AG08395 (cell line): ENCODE measurements at regions not wholly inside any gene's neighbourhood (a gene's known extent, or its start where the extent isn't known, plus 50 kb on each side); places are given as distances from the start of the nearest gene placed in this dataset.
A peak's percentile ranks its signal among the peaks of the same experiment; 100 is the strongest.

Experiments
- DNase-seq: peaks from one replicate; pipeline ENCODE4 v3.0.0; 2012; ENCODE audit warnings: mixed read lengths, low spot score

DNA sequence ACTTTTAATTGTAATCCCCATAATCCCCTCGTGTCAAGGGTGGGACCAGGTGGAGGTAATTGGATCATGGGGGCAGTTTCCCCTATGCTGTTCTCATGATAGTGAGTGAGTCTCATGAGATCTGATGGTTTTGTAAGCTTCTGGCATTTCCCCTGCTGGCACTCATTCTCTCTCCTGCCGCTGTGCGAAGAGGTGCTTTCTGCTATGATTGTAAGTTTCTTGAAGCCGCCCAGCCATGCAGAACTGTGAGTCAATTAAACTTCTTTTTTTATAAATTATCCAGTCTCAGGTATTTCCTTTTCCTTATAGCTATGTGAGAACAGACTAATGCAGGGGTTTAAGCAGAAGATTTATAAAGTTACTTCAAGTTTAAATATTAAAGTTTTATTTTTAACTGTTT, 655.2 kb downstream of the EPHA4 start:
- no peak for DNase-seq

- no peak for DNase-seq
Observed at GRCh38 chr2:220930271-220931076, 641.6 kb downstream of the EPHA4 start.

GRCh38 chr2:220931491-220931890, 640.6 kb downstream of the EPHA4 start:
- DNase-seq = no peak

- DNase-seq = no peak
Observed at GRCh38 chr2:220932041-220932440, 640.1 kb downstream of the EPHA4 start.

GRCh38 chr2:220935789-220936321, 636.2 kb downstream of the EPHA4 start:
- no peak for DNase-seq

GRCh38 chr2:220936641-220937197, 635.4 kb downstream of the EPHA4 start:
- DNase-seq = no peak

DNA sequence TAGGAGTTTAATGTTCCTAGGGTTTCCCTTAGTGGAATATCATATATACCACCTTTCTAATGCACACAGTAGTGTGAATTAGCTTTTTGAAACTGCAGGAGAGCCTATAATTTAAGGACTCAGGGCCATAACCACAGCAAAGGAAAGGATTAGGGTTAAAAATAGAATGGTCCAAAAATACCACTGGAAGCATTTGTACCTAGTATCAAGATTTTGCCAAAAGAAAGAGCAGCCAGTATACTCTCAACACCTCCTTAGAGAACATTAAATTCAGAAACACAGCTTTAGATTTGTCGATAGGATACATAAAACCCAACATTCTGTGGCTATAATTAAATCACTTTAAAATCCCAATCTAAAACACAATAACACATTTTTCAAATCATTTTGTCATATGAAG, 634.9 kb downstream of the EPHA4 start:
- no peak for DNase-seq

GRCh38 chr2:220940646-220941045, 631.5 kb downstream of the EPHA4 start:
- DNase-seq = no peak

DNA sequence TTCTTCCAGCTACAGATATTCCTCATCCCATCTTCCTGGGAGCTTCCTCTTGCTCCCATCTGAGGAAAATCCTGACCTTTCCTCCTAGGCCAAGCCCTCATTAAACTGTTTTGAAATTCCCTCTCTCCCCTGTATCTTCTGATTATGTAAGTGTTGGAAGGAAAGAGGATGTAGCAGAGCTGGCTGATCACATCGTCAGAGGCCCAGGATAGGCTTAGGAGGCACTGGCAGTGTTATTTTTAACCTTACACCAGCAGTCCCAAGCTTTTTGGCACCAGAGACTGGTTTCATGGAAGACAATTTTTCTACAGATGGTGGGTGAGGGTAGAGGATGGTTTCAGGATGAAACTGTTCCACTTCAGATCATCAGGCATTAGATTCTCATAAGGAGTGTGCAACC, 630.4 kb downstream of the EPHA4 start:
- DNase-seq = no peak

- no peak for DNase-seq
Observed at GRCh38 chr2:220946552-220946951, 625.6 kb downstream of the EPHA4 start.

- DNase-seq = no peak
Observed at GRCh38 chr2:220948579-220948978, 623.5 kb downstream of the EPHA4 start.

- no peak for DNase-seq
Observed at GRCh38 chr2:220949466-220949865, 622.6 kb downstream of the EPHA4 start.

- no peak for DNase-seq
Observed at GRCh38 chr2:220955776-220956175, 616.3 kb downstream of the EPHA4 start.

GRCh38 chr2:220956429-220956828, 615.7 kb downstream of the EPHA4 start:
- no peak for DNase-seq

GRCh38 chr2:220959391-220959802, 612.7 kb downstream of the EPHA4 start:
- DNase-seq = no peak

DNA sequence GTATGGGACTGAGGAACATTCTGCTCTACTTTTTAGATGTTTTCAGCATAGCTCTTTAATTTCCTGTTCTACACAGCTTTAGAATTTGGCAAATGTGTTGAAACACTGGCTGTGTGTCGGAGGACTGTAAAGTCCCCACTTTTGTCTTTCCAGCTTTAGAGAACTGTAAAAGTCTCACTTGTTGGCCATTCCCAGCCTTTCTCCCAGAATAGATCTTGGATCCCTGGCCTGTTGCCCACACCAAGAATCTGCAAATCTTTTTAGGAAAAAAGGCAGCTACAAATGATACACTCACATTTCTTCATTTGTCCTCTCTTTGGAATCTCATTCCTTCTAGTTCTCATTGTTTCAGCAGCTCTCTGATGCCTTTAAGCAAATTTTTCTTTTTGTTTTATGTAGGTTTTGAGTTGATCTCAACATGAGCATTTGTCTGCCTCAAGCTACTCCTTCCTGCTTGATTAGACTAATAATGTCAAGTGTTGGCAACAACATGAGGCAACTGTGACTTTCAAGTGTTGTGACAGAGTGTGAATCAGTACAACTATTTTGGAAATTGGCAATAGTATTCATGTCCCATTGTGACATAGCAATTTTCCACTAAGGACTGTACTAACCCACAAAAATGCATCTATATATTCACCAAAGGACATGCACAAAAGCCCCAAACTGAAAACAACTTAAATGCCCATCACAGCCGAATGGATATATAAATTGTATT, 610.8 kb downstream of the EPHA4 start:
- DNase-seq = no peak

DNA sequence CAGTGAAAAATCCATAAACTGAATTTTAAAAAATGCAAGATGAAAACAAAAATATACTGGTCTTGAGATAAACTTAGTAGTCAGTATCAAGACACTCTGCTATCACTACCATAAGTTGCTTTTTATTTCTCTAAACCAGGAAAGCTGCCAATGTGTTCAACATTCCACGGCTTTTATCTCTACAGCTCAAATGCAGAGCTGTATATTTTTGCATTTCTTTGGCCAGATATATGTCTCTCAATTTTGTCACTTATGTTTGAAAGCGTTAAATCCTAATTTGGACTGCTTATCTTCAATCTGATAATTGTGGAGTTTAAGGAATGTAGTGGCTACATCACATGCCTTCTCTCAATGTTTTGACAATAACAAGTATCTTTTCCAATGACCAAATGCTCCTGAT, 609.5 kb downstream of the EPHA4 start:
- DNase-seq = no peak

DNA sequence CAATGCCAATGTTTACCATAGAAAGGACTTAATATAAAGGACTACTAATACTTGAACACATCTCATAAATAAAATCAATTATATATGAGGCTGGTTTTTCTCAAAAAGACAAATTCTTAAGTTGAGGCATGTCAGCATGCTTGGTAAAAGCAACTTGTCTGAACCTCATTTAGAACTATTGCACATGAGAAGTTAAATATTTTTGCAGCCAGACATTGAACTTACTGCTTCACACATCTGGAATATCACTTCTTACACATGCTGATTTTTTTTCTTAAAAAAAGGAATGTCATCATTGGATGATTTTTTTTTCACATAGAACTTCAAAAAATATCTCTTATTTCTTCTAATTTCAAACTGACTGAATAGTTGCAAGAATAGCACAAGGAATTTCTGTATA, 609.0 kb downstream of the EPHA4 start:
- no peak for DNase-seq

DNA sequence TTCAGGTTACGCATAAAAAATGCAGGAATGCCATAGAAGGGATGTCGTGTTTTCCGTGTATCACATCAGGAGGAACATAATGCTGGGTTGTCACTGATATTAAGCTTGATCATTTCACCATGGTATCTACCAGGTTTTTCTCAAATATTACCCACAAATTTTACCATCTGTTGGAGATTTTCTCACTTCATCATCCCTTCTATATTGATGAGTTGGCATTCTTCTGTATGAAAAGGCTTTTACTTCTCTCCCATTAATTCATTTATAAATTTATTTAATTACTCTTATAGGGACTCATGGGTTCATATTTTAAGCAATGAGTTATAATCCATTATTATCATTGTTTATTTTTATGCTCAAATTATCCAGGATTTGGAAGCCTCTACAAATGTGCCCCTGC, 608.2 kb downstream of the EPHA4 start:
- DNase-seq = no peak

- DNase-seq = peak; percentile 54
Observed at GRCh38 chr2:220966636-220967035, 605.5 kb downstream of the EPHA4 start.

DNA sequence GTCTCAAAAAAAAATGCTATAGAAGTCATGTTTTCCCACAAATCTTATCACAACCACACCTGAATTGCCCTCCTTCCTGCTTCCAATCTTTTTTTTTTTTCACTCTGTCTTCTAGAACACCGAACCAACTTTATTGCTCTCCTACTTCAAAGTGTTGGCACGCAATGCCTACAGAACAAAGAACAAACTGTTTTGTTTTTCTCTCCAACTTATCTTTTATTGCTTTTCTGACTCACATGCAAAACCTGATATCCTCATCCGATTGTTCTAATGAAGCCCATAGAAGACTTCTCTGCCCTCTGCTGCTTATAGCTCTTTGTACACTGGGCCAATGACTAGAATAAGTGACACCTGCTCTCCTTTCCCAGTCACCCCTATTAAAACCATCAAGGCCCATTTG, 602.8 kb downstream of the EPHA4 start:
- no peak for DNase-seq

GRCh38 chr2:220980966-220981675, 591.0 kb downstream of the EPHA4 start:
- no peak for DNase-seq
